ENCODE measurements at regions not wholly inside any gene's neighbourhood (a gene's known extent, or its start where the extent isn't known, plus 50 kb on each side); places are given as distances from the start of the nearest gene placed in this dataset.

- Histone ChIP-seq H2BK5ac (ENCODE audit: low read depth, low read length) (no peak overlapping the region), H3K79me1 (ENCODE audit: low read depth, low read length) (no peaks in the 10 kb centered on the region), H4K91ac (replicated peaks; ENCODE audit: insufficient read length, low read length) (no peak overlapping the region), H3K9me3 (ENCODE audit: insufficient read depth in 2 of 2, low read depth in 1 of 2, low read length in 1 of 2) (no peaks in the 10 kb centered on the region), H3K27me3 (replicated peaks in 1 of 4; ENCODE audit: control insufficient read depth in 3 of 4, extremely low read depth in 1 of 4, insufficient read depth in 3 of 4, low read length in 3 of 4) (no peaks in the 10 kb centered on the region), H3K14ac (ENCODE audit: insufficient read length) (no peak overlapping the region), H2AK5ac (ENCODE audit: low read depth, low read length) (no peak overlapping the region), H4K5ac (ENCODE audit: insufficient read length, low read depth, low read length) (no peak overlapping the region), H3K79me2 (ENCODE audit: control insufficient read depth in 1 of 2, insufficient read depth in 2 of 2, low read length in 2 of 2) (no peaks in the 10 kb centered on the region), H2BK20ac (ENCODE audit: low read length) (no peak overlapping the region), H4K20me1 (replicated peaks in 1 of 2; ENCODE audit: control insufficient read depth in 1 of 2, insufficient read depth in 2 of 2, low read length in 2 of 2) (peaks cover 3 to 9% of the 10 kb centered on the region in 2 experiments), H3K4me2 (ENCODE audit: insufficient read depth in 1 of 2, low read depth in 2 of 2, low read length in 2 of 2) (no peak overlapping the region), H2BK15ac (ENCODE audit: low read length) (no peak overlapping the region), H3K56ac (replicated peaks; ENCODE audit: insufficient read length, low read depth, low read length) (no peak overlapping the region), H3K9ac (replicated peaks in 1 of 4; ENCODE audit: extremely low read depth in 1 of 4, low read depth in 3 of 4, low read length in 3 of 4) (no peak overlapping the region), H2BK12ac (ENCODE audit: low read depth, low read length) (no peak overlapping the region), H3K23me2 (ENCODE audit: low read depth, low read length) (no peaks in the 10 kb centered on the region; the same call in 1 of the 2 replicates), H3K36me3 (ENCODE audit: control insufficient read depth in 2 of 4, insufficient read depth in 4 of 4, low read length in 3 of 4) (no peaks in the 10 kb centered on the region), H2BK120ac (replicated peaks; ENCODE audit: low read depth, low read length) (no peak overlapping the region), H3K18ac (ENCODE audit: extremely low read depth, low read length) (no peak overlapping the region), H3K23ac (ENCODE audit: insufficient read length) (no peak overlapping the region), H3K4ac (replicated peaks; ENCODE audit: insufficient read length, low read depth, low read length) (no peak overlapping the region), H4K8ac (ENCODE audit: extremely low read depth, insufficient read depth, low read length) (no peak overlapping the region), H3K4me1 (replicated peaks in 1 of 4; ENCODE audit: control insufficient read depth in 3 of 4, insufficient read depth in 4 of 4, low read length in 3 of 4) (no peaks in the 10 kb centered on the region; a peak in 1 of 7 replicates), H3K4me3 (ENCODE audit: extremely low read depth in 1 of 4, insufficient read depth in 2 of 4, low read depth in 3 of 4, low read length in 4 of 4) (no peak overlapping the region), H2AFZ (ENCODE audit: low read length) (no peak overlapping the region), H3K27ac (ENCODE audit: low read depth, low read length) (no peak overlapping the region)
- WGBS, 2 experiments (ENCODE audit: extremely low coverage in 1 of 2, insufficient coverage in 1 of 2, insufficient read length in 1 of 2, insufficient replicate concordance in 2 of 2, low coverage in 1 of 2, low lambda C conversion rate in 2 of 2, missing lambda C conversion rate in 1 of 2) = 89% methylated on average over 3 of the region's 3 CpGs; no CpG with 5 or more reads in 1 of the 2 experiments
- CTCF ChIA-PET (ENCODE audit: partially characterized antibody) = no interaction called here
- DNase-seq (ENCODE audit: low read depth in 1 of 2, low spot score in 2 of 2) (no peak), FAIRE-seq (no peak)
- POLR2A ChIA-PET (ENCODE audit: partially characterized antibody) = no interaction called here
- no peak for TF ChIP-seq KDM1A (IDR thresholded peaks at IDR 0.05; ENCODE audit: borderline replicate concordance, low read length)
- TF ChIP-seq NANOG (IDR thresholded peaks at IDR 0.05; ENCODE audit: insufficient read depth, low read depth, low read length, poor library complexity, severe bottlenecking) = no peak
- TF ChIP-seq BCL11A (IDR thresholded peaks at IDR 0.05; ENCODE audit: low read depth in 2 of 2, low read length in 2 of 2) = no peak
- no peak for TF ChIP-seq JUN (IDR thresholded peaks at IDR 0.05; ENCODE audit: low read depth, low read length)
- no peak for TF ChIP-seq E2F6 (IDR thresholded peaks at IDR 0.05)
- no peak for TF ChIP-seq YY1 (IDR thresholded peaks at IDR 0.05; ENCODE audit: low read depth, low read length)
- no peak for TF ChIP-seq CBX8 (IDR thresholded peaks at IDR 0.05; ENCODE audit: borderline replicate concordance, low read depth, low read length)
- TF ChIP-seq BACH1 (IDR thresholded peaks at IDR 0.05; ENCODE audit: low read length) = no peak
- TF ChIP-seq RBBP5 (IDR thresholded peaks at IDR 0.05; ENCODE audit: borderline replicate concordance, low read depth, low read length) = no peak
- no peak for TF ChIP-seq ZNF274 (IDR thresholded peaks at IDR 0.05; ENCODE audit: borderline replicate concordance, extremely low read depth, low read length)
- TF ChIP-seq JUND (IDR thresholded peaks at IDR 0.05; ENCODE audit: low read length) = no peak
- TF ChIP-seq NRF1 (IDR thresholded peaks at IDR 0.05; ENCODE audit: low read depth, low read length) = no peak
- no peak for TF ChIP-seq CREB1 (IDR thresholded peaks at IDR 0.05)
- no peak for TF ChIP-seq KDM5A (IDR thresholded peaks at IDR 0.05; ENCODE audit: low read length)
- TF ChIP-seq CHD2 (IDR thresholded peaks at IDR 0.05; ENCODE audit: low read length) = no peak
- TF ChIP-seq POU5F1 (IDR thresholded peaks at IDR 0.05; ENCODE audit: low read depth, low read length) = no peak
These were observed 161.1 kb downstream of the PHETA1 start for GRCh38 chr12:111207761-111208160.
